ENCODE measurements at regions not wholly inside any gene's neighbourhood (a gene's known extent, or its start where the extent isn't known, plus 50 kb on each side); places are given as distances from the start of the nearest gene placed in this dataset.

- Mint-ChIP-seq H3K36me3 (ENCODE audit: low read depth) (no peaks in the 10 kb centered on the region), H3K27me3 (no peaks in the 10 kb centered on the region), H3K4me1 (ENCODE audit: low read depth) (no peaks in the 10 kb centered on the region), H3K27ac (no peak overlapping the region), H3K9me3 (no peaks in the 10 kb centered on the region), H3K4me3 (no peak overlapping the region)
- no peak for TF ChIP-seq CTCF (IDR thresholded peaks at IDR 0.05)
- ChIA-PET CTCF (no interaction called here), POLR2A (no interaction called here)
- intact Hi-C loops (cut with micrococcal nuclease), result no loop called here
- ATAC-seq (no peak), DNase-seq (no peak)
These were observed 72.3 kb upstream of the ADGRF1 start for GRCh38 chr6:47114460-47114859.

GRCh38 chr6:47112317-47112716 is 70.2 kb upstream of the ADGRF1 start:
- no peaks in the 10 kb centered on the region for H3K4me1 Mint-ChIP-seq (ENCODE audit: low read depth)
- no peaks in the 10 kb centered on the region for H3K27me3 Mint-ChIP-seq
- ATAC-seq (no peak), DNase-seq (no peak)
- no peak for TF ChIP-seq CTCF (IDR thresholded peaks at IDR 0.05)
- no peaks in the 10 kb centered on the region for H3K9me3 Mint-ChIP-seq
- no peak overlapping the region for H3K27ac Mint-ChIP-seq
- no peak overlapping the region for H3K4me3 Mint-ChIP-seq
- no peaks in the 10 kb centered on the region for H3K36me3 Mint-ChIP-seq (ENCODE audit: low read depth)
- ChIA-PET CTCF (interaction anchor here (0.6 kb wide), 2 partner anchors 15 to 925 kb away, joined by 3 read pairs; no protein-coding TSS in a partner anchor), POLR2A (no interaction called here)
- intact Hi-C loops (cut with micrococcal nuclease), result no loop called here

- H3K27me3 Mint-ChIP-seq, result no peaks in the 10 kb centered on the region
These were observed 69.6 kb upstream of the ADGRF1 start for GRCh38 chr6:47111685-47112084.

GRCh38 chr6:47109281-47109680 is 67.1 kb upstream of the ADGRF1 start:
- no peaks in the 10 kb centered on the region for H3K27me3 Mint-ChIP-seq
- H3K36me3 Mint-ChIP-seq (ENCODE audit: low read depth), result no peaks in the 10 kb centered on the region
- H3K27ac Mint-ChIP-seq, result no peak overlapping the region
- no peak for DNase-seq
- POLR2A ChIA-PET, result no interaction called here
- TF ChIP-seq CTCF (IDR thresholded peaks at IDR 0.05), result no peak
- intact Hi-C loops (cut with micrococcal nuclease), result no loop called here
- H3K4me3 Mint-ChIP-seq, result no peak overlapping the region
- no peak for ATAC-seq
- CTCF ChIA-PET, result interaction anchor here (1.2 to 1.3 kb wide), 2 partner anchors 12 to 201 kb away, joined by 3 read pairs; no protein-coding TSS in a partner anchor
- H3K9me3 Mint-ChIP-seq, result no peaks in the 10 kb centered on the region
- no peaks in the 10 kb centered on the region for H3K4me1 Mint-ChIP-seq (ENCODE audit: low read depth)

More at GRCh38 chr6:47111685-47112084, 69.6 kb upstream of the ADGRF1 start:
- Mint-ChIP-seq H3K9me3 (no peaks in the 10 kb centered on the region), H3K36me3 (ENCODE audit: low read depth) (no peaks in the 10 kb centered on the region), H3K4me3 (no peak overlapping the region), H3K27ac (no peak overlapping the region), H3K4me1 (ENCODE audit: low read depth) (no peaks in the 10 kb centered on the region)
- POLR2A ChIA-PET, result no interaction called here
- ATAC-seq (no peak), DNase-seq (no peak)
- CTCF ChIA-PET, result no interaction called here
- no peak for TF ChIP-seq CTCF (IDR thresholded peaks at IDR 0.05)
- intact Hi-C loops (cut with micrococcal nuclease), result no loop called here

- no peak for TF ChIP-seq CTCF (IDR thresholded peaks at IDR 0.05)
These were observed 64.6 kb upstream of the ADGRF1 start for GRCh38 chr6:47106721-47107197.

More at GRCh38 chr6:47106721-47107197, 64.6 kb upstream of the ADGRF1 start:
- ChIA-PET CTCF (interaction anchor here (2.1 kb wide), 1 partner anchor 10 kb away, joined by 4 read pairs; no protein-coding TSS in a partner anchor), POLR2A (no interaction called here)
- Mint-ChIP-seq H3K27ac (no peak overlapping the region), H3K9me3 (no peaks in the 10 kb centered on the region), H3K36me3 (ENCODE audit: low read depth) (no peaks in the 10 kb centered on the region), H3K4me3 (no peak overlapping the region), H3K4me1 (ENCODE audit: low read depth) (no peaks in the 10 kb centered on the region), H3K27me3 (peaks cover 2% of the 10 kb centered on the region)
- intact Hi-C loops (cut with micrococcal nuclease), result no loop called here
- ATAC-seq, result no peak
- DNase-seq, result no peak
